Activated CD8-positive, alpha-beta T cell treated with anti-CD3 and anti-CD28 coated beads for 36 hours (primary cell): ENCODE measurements at regions not wholly inside any gene's neighbourhood (a gene's known extent, or its start where the extent isn't known, plus 50 kb on each side); places are given as distances from the start of the nearest gene placed in this dataset.

Experiments
- ATAC-seq: fragments of 200-7000 bp; cut with Tn5 transposase; one replicate; pipeline ENCODE4 v1.10.0; 2021; ENCODE audit warnings: mild to moderate bottlenecking, moderate library complexity
- CTCF ChIA-PET: fragments of 350-600 bp; sonication (Branson Sonifier 250); formaldehyde crosslinking; loops from one replicate; lab custom pipeline; 2021; ENCODE audit warnings: antibody characterized with exemption; lab: Charles Lee
- POLR2A ChIA-PET: fragments of 350-600 bp; sonication (Branson Sonifier 250); formaldehyde crosslinking; loops from one replicate; lab custom pipeline; 2021; ENCODE audit warnings: antibody characterized with exemption; lab: Charles Lee
- DNase-seq: peaks from one replicate; pipeline ENCODE4 v3.0.0-alpha.2; 2020
- H3K27ac Mint-ChIP-seq: one replicate; pipeline ENCODE4 v1.8.0; 2021; ENCODE audit warnings: mild to moderate bottlenecking, mixed read lengths
- H3K27me3 Mint-ChIP-seq: one replicate; pipeline ENCODE4 v1.8.0; 2021; ENCODE audit warnings: mixed read lengths
- H3K36me3 Mint-ChIP-seq: one replicate; pipeline ENCODE4 v1.8.0; 2021; ENCODE audit warnings: low read depth, mixed read lengths
- H3K4me1 Mint-ChIP-seq: one replicate; pipeline ENCODE4 v1.8.0; 2021; ENCODE audit warnings: low read depth, mixed read lengths
- H3K4me3 Mint-ChIP-seq: one replicate; pipeline ENCODE4 v1.8.0; 2021; ENCODE audit warnings: mild to moderate bottlenecking, moderate library complexity, mixed read lengths
- H3K9me3 Mint-ChIP-seq: one replicate; pipeline ENCODE4 v1.8.0; 2021; ENCODE audit warnings: mixed read lengths
- CTCF ChIP-seq: fragments of 200-600 bp; IDR thresholded peaks from one replicate; pipeline ENCODE4 v1.8.0; 2022; ENCODE audit warnings: antibody characterized with exemption, mild to moderate bottlenecking
- intact Hi-C: fragments of 100-400 bp; cut with micrococcal nuclease; formaldehyde crosslinking; loops from one replicate; pipeline ENCODE4 v1.10.0; 2022

- Mint-ChIP-seq H3K36me3 (no peaks in the 10 kb centered on the region), H3K4me3 (no peak overlapping the region), H3K27ac (no peak overlapping the region), H3K9me3 (no peaks in the 10 kb centered on the region), H3K4me1 (peaks cover 5% of the 10 kb centered on the region), H3K27me3 (peaks cover 11% of the 10 kb centered on the region)
- DNase-seq: no peak
- no peak for TF ChIP-seq CTCF
- ChIA-PET POLR2A (no interaction called here), CTCF (interaction anchor here (1.4 kb wide), 1 partner anchor 402 kb away, joined by 3 read pairs; no protein-coding TSS in a partner anchor)
- intact Hi-C loops: no loop called here
- ATAC-seq: no peak
Measured at GRCh38 chr2:191760655-191761262, 82.8 kb downstream of the NABP1 start.

GRCh38 chr2:191773136-191773535, 73.8 kb downstream of the CAVIN2 start:
- TF ChIP-seq CTCF: no peak
- Mint-ChIP-seq H3K36me3 (no peaks in the 10 kb centered on the region), H3K9me3 (peaks cover 3% of the 10 kb centered on the region), H3K27ac (no peak overlapping the region), H3K27me3 (no peaks in the 10 kb centered on the region), H3K4me1 (no peaks in the 10 kb centered on the region), H3K4me3 (no peak overlapping the region)
- CTCF ChIA-PET: no interaction called here
- POLR2A ChIA-PET: interaction anchor here (0.8 kb wide), 1 partner anchor 63 kb away, joined by 3 read pairs; no protein-coding TSS in a partner anchor
- ATAC-seq: no peak
- DNase-seq: no peak
- intact Hi-C loops: no loop called here

GRCh38 chr2:191777351-191777750, 69.5 kb downstream of the CAVIN2 start:
- intact Hi-C loops: no loop called here
- ChIA-PET CTCF (no interaction called here), POLR2A (no interaction called here)
- H3K9me3 Mint-ChIP-seq: no peaks in the 10 kb centered on the region
- DNase-seq (no peak), ATAC-seq (no peak)
- H3K27ac Mint-ChIP-seq: no peak overlapping the region
- no peaks in the 10 kb centered on the region for H3K36me3 Mint-ChIP-seq
- no peaks in the 10 kb centered on the region for H3K4me1 Mint-ChIP-seq
- no peak overlapping the region for H3K4me3 Mint-ChIP-seq
- no peak for TF ChIP-seq CTCF
- no peaks in the 10 kb centered on the region for H3K27me3 Mint-ChIP-seq

GRCh38 chr2:191778041-191778440, 68.8 kb downstream of the CAVIN2 start:
- no peak for TF ChIP-seq CTCF
- H3K36me3 Mint-ChIP-seq: no peaks in the 10 kb centered on the region
- no peaks in the 10 kb centered on the region for H3K27me3 Mint-ChIP-seq
- no peaks in the 10 kb centered on the region for H3K4me1 Mint-ChIP-seq
- CTCF ChIA-PET: no interaction called here
- no peak overlapping the region for H3K4me3 Mint-ChIP-seq
- H3K9me3 Mint-ChIP-seq: no peaks in the 10 kb centered on the region
- DNase-seq (no peak), ATAC-seq (no peak)
- intact Hi-C loops: no loop called here
- no peak overlapping the region for H3K27ac Mint-ChIP-seq
- POLR2A ChIA-PET: no interaction called here

GRCh38 chr2:191782351-191782750, 64.5 kb downstream of the CAVIN2 start:
- DNase-seq (no peak), ATAC-seq (no peak)
- no peaks in the 10 kb centered on the region for H3K36me3 Mint-ChIP-seq

More at GRCh38 chr2:191782351-191782750, 64.5 kb downstream of the CAVIN2 start:
- intact Hi-C loops: no loop called here
- Mint-ChIP-seq H3K9me3 (no peaks in the 10 kb centered on the region), H3K27me3 (peaks cover 2% of the 10 kb centered on the region), H3K4me3 (no peak overlapping the region), H3K4me1 (no peaks in the 10 kb centered on the region), H3K27ac (no peak overlapping the region)
- ChIA-PET POLR2A (no interaction called here), CTCF (no interaction called here)
- TF ChIP-seq CTCF: no peak
